ENCODE measurements at regions not wholly inside any gene's neighbourhood (a gene's known extent, or its start where the extent isn't known, plus 50 kb on each side); places are given as distances from the start of the nearest gene placed in this dataset.

DNA sequence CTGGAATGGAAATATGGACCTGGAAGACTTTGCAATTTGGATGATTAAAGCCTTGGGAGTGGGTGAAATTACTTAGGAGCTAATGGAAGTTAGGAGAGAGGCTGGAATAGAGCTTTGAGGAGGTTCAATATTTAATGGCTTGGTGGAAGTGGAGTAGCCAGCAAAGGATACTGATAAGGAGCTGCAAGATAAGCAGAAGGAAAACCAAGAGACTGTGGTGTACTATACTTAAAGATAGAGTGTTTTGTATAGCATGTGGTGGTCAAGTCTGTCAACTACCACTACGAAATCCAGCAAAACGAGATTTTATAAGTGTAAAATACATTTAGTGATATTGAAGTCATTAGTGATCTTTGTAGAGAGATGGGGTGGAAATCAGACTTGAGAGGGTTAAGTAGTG lies 54.0 kb upstream of the TMLHE start:
- H3K27ac ChIP-seq: no peak overlapping the region
- H3K9me3 ChIP-seq: no peaks in the 10 kb centered on the region
- DNase-seq (ENCODE audit: low spot score): no peak
- intact Hi-C loops (cut with DNase I): no loop called here
- H3K27me3 ChIP-seq (replicated peaks; ENCODE audit: insufficient read depth): no peaks in the 10 kb centered on the region
- H3K4me3 ChIP-seq: no peak overlapping the region
- WGBS: 90% methylated on average over 2 of the region's 2 CpGs
- no peaks in the 10 kb centered on the region for H3K4me1 ChIP-seq (replicated peaks)
- no peaks in the 10 kb centered on the region for H3K36me3 ChIP-seq
- TF ChIP-seq, protein P1, sequence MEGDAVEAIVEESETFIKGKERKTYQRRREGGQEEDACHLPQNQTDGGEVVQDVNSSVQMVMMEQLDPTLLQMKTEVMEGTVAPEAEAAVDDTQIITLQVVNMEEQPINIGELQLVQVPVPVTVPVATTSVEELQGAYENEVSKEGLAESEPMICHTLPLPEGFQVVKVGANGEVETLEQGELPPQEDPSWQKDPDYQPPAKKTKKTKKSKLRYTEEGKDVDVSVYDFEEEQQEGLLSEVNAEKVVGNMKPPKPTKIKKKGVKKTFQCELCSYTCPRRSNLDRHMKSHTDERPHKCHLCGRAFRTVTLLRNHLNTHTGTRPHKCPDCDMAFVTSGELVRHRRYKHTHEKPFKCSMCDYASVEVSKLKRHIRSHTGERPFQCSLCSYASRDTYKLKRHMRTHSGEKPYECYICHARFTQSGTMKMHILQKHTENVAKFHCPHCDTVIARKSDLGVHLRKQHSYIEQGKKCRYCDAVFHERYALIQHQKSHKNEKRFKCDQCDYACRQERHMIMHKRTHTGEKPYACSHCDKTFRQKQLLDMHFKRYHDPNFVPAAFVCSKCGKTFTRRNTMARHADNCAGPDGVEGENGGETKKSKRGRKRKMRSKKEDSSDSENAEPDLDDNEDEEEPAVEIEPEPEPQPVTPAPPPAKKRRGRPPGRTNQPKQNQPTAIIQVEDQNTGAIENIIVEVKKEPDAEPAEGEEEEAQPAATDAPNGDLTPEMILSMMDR (IDR thresholded peaks at IDR 0.05): no peak
- TF ChIP-seq POLR2AphosphoS5 (IDR thresholded peaks at IDR 0.05) (no peak), POLR2A (IDR thresholded peaks at IDR 0.05) (no peak)

Measured in prostate gland (tissue), 2 donors.